PC-9 (cell line): ENCODE measurements at regions not wholly inside any gene's neighbourhood (a gene's known extent, or its start where the extent isn't known, plus 50 kb on each side); places are given as distances from the start of the nearest gene placed in this dataset.

Experiments used
- BruUV-seq: library from RNA; stranded (reverse); fragments of 400-500 nt; replicated peaks from 2 replicates; lab custom pipeline; 2021; lab: Mats Ljungman, UMichigan
- CTCF ChIA-PET: fragments of 300-600 bp; sonication (Branson Sonifier 250); formaldehyde crosslinking; loops from one replicate; lab custom pipeline; 2022; ENCODE audit warnings: antibody characterized with exemption; lab: Charles Lee
- POLR2A ChIA-PET: fragments of 300-600 bp; sonication (Branson Sonifier 250); formaldehyde crosslinking; loops from one replicate; lab custom pipeline; 2022; ENCODE audit warnings: antibody characterized with exemption; ENCODE audit not compliant: unreplicated experiment; lab: Charles Lee
- DNase-seq, 2 experiments: peaks; one replicate each; pipeline versions ENCODE4 v3.0.0 to v3.0.0-alpha.2; 2015 to 2022; ENCODE audit warnings: mixed read lengths in 1 of 2
- H2AFZ ChIP-seq: fragments of 200-600 bp; sonication (generic); 2 replicates; pipeline ENCODE4 v1.8.1; 2017; ENCODE audit warnings: antibody characterized with exemption
- H3F3A ChIP-seq: fragments of 200-600 bp; sonication (generic); 2 replicates; pipeline ENCODE4 v1.8.1; 2017; ENCODE audit warnings: antibody characterized with exemption, mild to moderate bottlenecking, low read depth; ENCODE audit not compliant: insufficient read depth
- H3K27ac ChIP-seq: fragments of 200-600 bp; sonication (generic); 2 replicates; pipeline ENCODE4 v1.6.1; 2016; ENCODE audit warnings: mixed run types
- H3K27me3 ChIP-seq: fragments of 200-600 bp; sonication (generic); 2 replicates; pipeline ENCODE4 v1.6.1; 2016; ENCODE audit warnings: low read depth, mixed run types; ENCODE audit not compliant: insufficient read depth
- H3K36me3 ChIP-seq: fragments of 200-600 bp; sonication (generic); 2 replicates; pipeline ENCODE4 v1.6.1; 2016; ENCODE audit warnings: low read depth, mixed run types
- H3K4me1 ChIP-seq: fragments of 200-600 bp; sonication (generic); replicated peaks from 2 replicates; pipeline ENCODE4 v1.6.1; 2016; ENCODE audit warnings: mixed run types; ENCODE audit not compliant: insufficient read depth
- H3K4me2 ChIP-seq: fragments of 200-600 bp; sonication (generic); 2 replicates; pipeline ENCODE4 v1.6.1; 2017; ENCODE audit warnings: mixed run types
- H3K4me3 ChIP-seq: fragments of 200-600 bp; sonication (generic); 2 replicates; pipeline ENCODE4 v1.6.1; 2016; ENCODE audit warnings: mixed run types
- H3K79me2 ChIP-seq: fragments of 200-600 bp; sonication (generic); 2 replicates; pipeline ENCODE4 v1.6.1; 2017; ENCODE audit warnings: low read depth, mixed run types
- H3K9me2 ChIP-seq: fragments of 200-600 bp; sonication (generic); 2 replicates; pipeline ENCODE4 v1.8.1; 2017; ENCODE audit warnings: mild to moderate bottlenecking; ENCODE audit not compliant: insufficient read depth
- H3K9me3 ChIP-seq: fragments of 200-600 bp; sonication (generic); 2 replicates; pipeline ENCODE4 v1.8.1; 2016; ENCODE audit warnings: low read depth; ENCODE audit not compliant: insufficient read depth
- H4K20me1 ChIP-seq: fragments of 200-600 bp; sonication (generic); 2 replicates; pipeline ENCODE4 v1.8.1; 2017; ENCODE audit not compliant: insufficient read depth
- EZH2 ChIP-seq: fragments of 200-600 bp; sonication (generic); IDR thresholded peaks from 2 replicates; pipeline ENCODE4 v1.8.0; 2017; ENCODE audit warnings: antibody characterized with exemption, low read depth
- intact Hi-C: fragments of 100-400 bp; cut with micrococcal nuclease; formaldehyde crosslinking; loops from one replicate; pipeline ENCODE4 v1.10.0; 2022; ENCODE audit not compliant: unreplicated experiment
- TF ChIP-seq, protein P1 (sequence below): fragments of 200-600 bp; sonication (generic); conservative IDR thresholded peaks from 2 replicates; pipeline ENCODE4 v1.6.1; 2017; ENCODE audit warnings: mixed run types, antibody characterized with exemption, mild to moderate bottlenecking, moderate library complexity

GRCh38 chr13:108439556-108439955 lies 170.0 kb downstream of the TNFSF13B start:
- DNase-seq: no peak
- no peaks in the 10 kb centered on the region for H4K20me1 ChIP-seq
- no peaks in the 10 kb centered on the region; the same call in 1 of the 2 replicates for H3K9me2 ChIP-seq
- no TSS peak for BruUV-seq
- intact Hi-C loops: no loop called here
- H3K27ac ChIP-seq: no peak overlapping the region
- CTCF ChIA-PET: no interaction called here
- H3K9me3 ChIP-seq: no peaks in the 10 kb centered on the region
- H2AFZ ChIP-seq: no peak overlapping the region
- TF ChIP-seq EZH2: no peak
- TF ChIP-seq, protein P1, sequence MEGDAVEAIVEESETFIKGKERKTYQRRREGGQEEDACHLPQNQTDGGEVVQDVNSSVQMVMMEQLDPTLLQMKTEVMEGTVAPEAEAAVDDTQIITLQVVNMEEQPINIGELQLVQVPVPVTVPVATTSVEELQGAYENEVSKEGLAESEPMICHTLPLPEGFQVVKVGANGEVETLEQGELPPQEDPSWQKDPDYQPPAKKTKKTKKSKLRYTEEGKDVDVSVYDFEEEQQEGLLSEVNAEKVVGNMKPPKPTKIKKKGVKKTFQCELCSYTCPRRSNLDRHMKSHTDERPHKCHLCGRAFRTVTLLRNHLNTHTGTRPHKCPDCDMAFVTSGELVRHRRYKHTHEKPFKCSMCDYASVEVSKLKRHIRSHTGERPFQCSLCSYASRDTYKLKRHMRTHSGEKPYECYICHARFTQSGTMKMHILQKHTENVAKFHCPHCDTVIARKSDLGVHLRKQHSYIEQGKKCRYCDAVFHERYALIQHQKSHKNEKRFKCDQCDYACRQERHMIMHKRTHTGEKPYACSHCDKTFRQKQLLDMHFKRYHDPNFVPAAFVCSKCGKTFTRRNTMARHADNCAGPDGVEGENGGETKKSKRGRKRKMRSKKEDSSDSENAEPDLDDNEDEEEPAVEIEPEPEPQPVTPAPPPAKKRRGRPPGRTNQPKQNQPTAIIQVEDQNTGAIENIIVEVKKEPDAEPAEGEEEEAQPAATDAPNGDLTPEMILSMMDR: no peak
- no peaks in the 10 kb centered on the region for H3K4me1 ChIP-seq
- no peaks in the 10 kb centered on the region for H3K79me2 ChIP-seq
- H3K4me2 ChIP-seq: no peak overlapping the region
- POLR2A ChIA-PET: no interaction called here
- H3F3A ChIP-seq: no peaks in the 10 kb centered on the region
- H3K4me3 ChIP-seq: no peak overlapping the region
- H3K27me3 ChIP-seq: peaks cover 42% of the 10 kb centered on the region
- H3K36me3 ChIP-seq: no peaks in the 10 kb centered on the region

GRCh38 chr13:108444448-108444847 lies 174.9 kb downstream of the TNFSF13B start:
- Histone ChIP-seq H3K4me3 (no peak overlapping the region), H4K20me1 (no peaks in the 10 kb centered on the region), H3K36me3 (no peaks in the 10 kb centered on the region), H2AFZ (no peak overlapping the region), H3K79me2 (no peaks in the 10 kb centered on the region), H3K4me2 (no peak overlapping the region), H3F3A (no peaks in the 10 kb centered on the region), H3K9me3 (no peaks in the 10 kb centered on the region), H3K27me3 (peaks cover 38% of the 10 kb centered on the region), H3K27ac (no peak overlapping the region), H3K4me1 (no peaks in the 10 kb centered on the region), H3K9me2 (no peaks in the 10 kb centered on the region; the same call in 1 of the 2 replicates)
- TF ChIP-seq, protein P1: no peak
- TF ChIP-seq EZH2: no peak
- intact Hi-C loops: no loop called here
- POLR2A ChIA-PET: no interaction called here
- no peak for DNase-seq
- CTCF ChIA-PET: no interaction called here
- no TSS peak for BruUV-seq

DNA sequence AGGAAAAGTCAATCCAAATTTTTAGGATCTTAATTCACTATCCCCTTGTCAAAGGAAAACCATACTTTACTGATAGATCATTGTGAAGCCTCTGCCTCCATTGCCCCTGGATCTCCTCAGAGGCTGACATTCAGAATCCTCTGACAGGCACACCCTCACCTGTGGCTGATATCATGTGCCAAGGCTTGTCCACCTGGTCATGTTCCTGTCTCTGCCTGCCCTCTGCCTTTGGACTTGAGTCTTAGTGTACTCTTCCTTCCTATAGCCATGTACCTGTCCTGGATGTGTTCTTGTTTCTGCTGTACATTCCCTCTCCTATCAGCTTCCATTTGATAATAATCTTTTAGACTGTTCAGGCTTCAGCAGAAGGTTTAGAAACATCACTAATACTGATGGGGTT lies 179.4 kb downstream of the TNFSF13B start:
- Histone ChIP-seq H3K4me1 (no peaks in the 10 kb centered on the region), H3K9me3 (no peaks in the 10 kb centered on the region), H3K36me3 (no peaks in the 10 kb centered on the region), H3F3A (no peaks in the 10 kb centered on the region), H3K4me2 (no peak overlapping the region), H3K4me3 (no peak overlapping the region), H3K27me3 (peaks cover 32% of the 10 kb centered on the region), H3K9me2 (no peaks in the 10 kb centered on the region), H2AFZ (no peak overlapping the region), H4K20me1 (no peaks in the 10 kb centered on the region), H3K27ac (no peak overlapping the region), H3K79me2 (no peaks in the 10 kb centered on the region)
- intact Hi-C loops: no loop called here
- no peak for TF ChIP-seq EZH2
- TF ChIP-seq, protein P1: no peak
- BruUV-seq: no TSS peak
- POLR2A ChIA-PET: no interaction called here
- DNase-seq: no peak
- CTCF ChIA-PET: no interaction called here
